GM23248 (cell line): ENCODE measurements at regions not wholly inside any gene's neighbourhood (a gene's known extent, or its start where the extent isn't known, plus 50 kb on each side); places are given as distances from the start of the nearest gene placed in this dataset.

ENCODE experiments used
- EZH2 ChIP-seq: fragments of 200-600 bp; sonication (generic); IDR thresholded peaks from 2 replicates; pipeline ENCODE4 v1.6.1; 2018; ENCODE audit warnings: antibody characterized with exemption, mild to moderate bottlenecking; ENCODE audit not compliant: insufficient read depth, poor library complexity, severe bottlenecking
- EZH2phosphoT487 ChIP-seq: fragments of 200-600 bp; sonication (generic); IDR thresholded peaks from 2 replicates; pipeline ENCODE4 v1.6.1; 2018; ENCODE audit warnings: antibody characterized with exemption, moderate library complexity, mild to moderate bottlenecking, low read depth; ENCODE audit not compliant: insufficient read depth

GRCh38 chr1:30299393-30299792, 424.0 kb downstream of the MATN1 start:
- no peak for TF ChIP-seq EZH2
- TF ChIP-seq EZH2phosphoT487: no peak
